ENCODE measurements at regions not wholly inside any gene's neighbourhood (a gene's known extent, or its start where the extent isn't known, plus 50 kb on each side); places are given as distances from the start of the nearest gene placed in this dataset.

DNA sequence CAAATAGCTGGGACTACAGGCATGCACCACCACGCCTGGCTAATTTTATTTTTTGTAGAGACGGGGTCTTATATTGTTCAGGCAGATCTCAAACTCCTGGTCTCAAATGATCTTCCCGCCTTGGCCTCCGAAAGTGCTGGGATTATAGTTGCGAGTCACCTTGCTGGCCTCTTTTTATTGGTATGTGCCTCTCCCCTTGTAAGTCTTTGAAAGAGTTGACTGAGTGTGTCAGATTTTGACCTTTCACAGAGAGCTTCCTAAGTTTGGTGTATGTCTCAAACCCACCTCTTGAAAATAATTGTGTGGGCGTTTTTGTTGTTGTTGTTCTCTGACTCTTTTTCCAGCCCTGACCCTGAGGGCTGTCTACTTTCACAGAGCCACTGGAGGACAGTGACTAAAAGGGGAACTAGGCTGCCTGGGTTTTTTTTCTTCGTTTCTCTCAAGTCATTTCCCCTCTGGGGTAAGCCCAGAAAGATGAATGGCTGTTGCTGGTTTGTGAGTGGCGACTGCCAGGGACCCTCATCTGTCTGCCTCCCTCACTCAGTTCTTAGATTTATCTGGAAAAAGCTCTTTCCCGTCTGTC lies 262.8 kb downstream of the ZEB1 start:
- Histone ChIP-seq H3K4me3 (no peak overlapping the region), H3K27ac (no peak overlapping the region)

DNA sequence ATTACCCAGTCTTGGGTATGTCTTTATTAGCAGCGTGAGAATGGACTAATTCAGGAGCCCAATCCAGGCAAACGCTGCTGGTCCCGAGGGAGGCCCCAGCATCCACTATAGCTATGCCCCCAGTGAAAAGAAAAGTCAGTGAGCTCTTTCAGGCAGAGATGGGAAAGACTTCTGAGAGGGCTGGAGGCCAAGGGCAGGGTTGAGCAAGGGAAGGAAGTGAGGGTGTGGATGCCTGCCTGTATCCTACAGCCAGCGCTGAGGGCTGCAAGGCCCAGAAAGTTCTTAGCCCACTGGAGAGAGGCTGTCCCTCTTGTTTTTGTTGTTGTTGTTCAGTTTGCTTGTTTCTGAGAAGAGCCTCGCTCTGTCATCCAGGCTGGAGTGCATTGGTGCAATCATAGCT lies 261.6 kb downstream of the ZEB1 start:
- Histone ChIP-seq H3K4me3 (no peak overlapping the region), H3K27ac (no peak overlapping the region), H3K4me1 (ENCODE audit: low read depth) (no peaks in the 10 kb centered on the region), H3K36me3 (no peaks in the 10 kb centered on the region), H3K9me3 (ENCODE audit: low read depth) (no peaks in the 10 kb centered on the region), H3K27me3 (no peaks in the 10 kb centered on the region)
- TF ChIP-seq, protein P1, sequence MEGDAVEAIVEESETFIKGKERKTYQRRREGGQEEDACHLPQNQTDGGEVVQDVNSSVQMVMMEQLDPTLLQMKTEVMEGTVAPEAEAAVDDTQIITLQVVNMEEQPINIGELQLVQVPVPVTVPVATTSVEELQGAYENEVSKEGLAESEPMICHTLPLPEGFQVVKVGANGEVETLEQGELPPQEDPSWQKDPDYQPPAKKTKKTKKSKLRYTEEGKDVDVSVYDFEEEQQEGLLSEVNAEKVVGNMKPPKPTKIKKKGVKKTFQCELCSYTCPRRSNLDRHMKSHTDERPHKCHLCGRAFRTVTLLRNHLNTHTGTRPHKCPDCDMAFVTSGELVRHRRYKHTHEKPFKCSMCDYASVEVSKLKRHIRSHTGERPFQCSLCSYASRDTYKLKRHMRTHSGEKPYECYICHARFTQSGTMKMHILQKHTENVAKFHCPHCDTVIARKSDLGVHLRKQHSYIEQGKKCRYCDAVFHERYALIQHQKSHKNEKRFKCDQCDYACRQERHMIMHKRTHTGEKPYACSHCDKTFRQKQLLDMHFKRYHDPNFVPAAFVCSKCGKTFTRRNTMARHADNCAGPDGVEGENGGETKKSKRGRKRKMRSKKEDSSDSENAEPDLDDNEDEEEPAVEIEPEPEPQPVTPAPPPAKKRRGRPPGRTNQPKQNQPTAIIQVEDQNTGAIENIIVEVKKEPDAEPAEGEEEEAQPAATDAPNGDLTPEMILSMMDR (IDR thresholded peaks at IDR 0.05; ENCODE audit: low read depth, low read length), result no peak
- DNase-seq (ENCODE audit: low read depth in 1 of 2, low spot score in 1 of 2), result no peak

More for the DNA sequence above, 262.8 kb downstream of the ZEB1 start:
- no peaks in the 10 kb centered on the region for H3K9me3 ChIP-seq (ENCODE audit: low read depth)
- H3K36me3 ChIP-seq, result no peaks in the 10 kb centered on the region
- no peak for DNase-seq (ENCODE audit: low read depth in 1 of 2, low spot score in 1 of 2)
- TF ChIP-seq, protein P1 (IDR thresholded peaks at IDR 0.05; ENCODE audit: low read depth, low read length), result no peak
- no peaks in the 10 kb centered on the region for H3K4me1 ChIP-seq (ENCODE audit: low read depth)
- H3K27me3 ChIP-seq, result no peaks in the 10 kb centered on the region

Measured in cardiac muscle cell (in vitro differentiated cells and primary cell).